22Rv1 (cell line): ENCODE measurements at regions not wholly inside any gene's neighbourhood (a gene's known extent, or its start where the extent isn't known, plus 50 kb on each side); places are given as distances from the start of the nearest gene placed in this dataset.

Source experiments
- CTCF ChIP-seq: fragments of 450-650 bp; IDR thresholded peaks from 2 replicates; pipeline ENCODE4 v1.5.1; 2017; ENCODE audit warnings: mild to moderate bottlenecking
- ZFX ChIP-seq: fragments of 450-650 bp; IDR thresholded peaks from 2 replicates; pipeline ENCODE4 v1.6.1; 2017; ENCODE audit warnings: antibody characterized with exemption, borderline replicate concordance

GRCh38 chr11:131025020-131025419 is 108.7 kb upstream of the SNX19 start:
- TF ChIP-seq CTCF (peak; percentile 29), ZFX (no peak)
